Activated naive CD4-positive, alpha-beta T cell treated with anti-CD3 and anti-CD28 coated beads for 36 hours (primary cell): ENCODE measurements at regions not wholly inside any gene's neighbourhood (a gene's known extent, or its start where the extent isn't known, plus 50 kb on each side); places are given as distances from the start of the nearest gene placed in this dataset.

Experiments
- CTCF ChIA-PET: fragments of 350-600 bp; sonication (Branson Sonifier 250); formaldehyde crosslinking; loops from one replicate; lab custom pipeline; 2021; ENCODE audit warnings: antibody characterized with exemption; lab: Charles Lee
- DNase-seq: peaks from one replicate; pipeline ENCODE4 v3.0.0-alpha.2; 2020
- H3K27ac Mint-ChIP-seq: one replicate; pipeline ENCODE4 v1.8.0; 2021; ENCODE audit warnings: mild to moderate bottlenecking, mixed read lengths
- H3K27me3 Mint-ChIP-seq: one replicate; pipeline ENCODE4 v1.8.0; 2021; ENCODE audit warnings: low read depth, mixed read lengths
- H3K36me3 Mint-ChIP-seq: one replicate; pipeline ENCODE4 v1.8.0; 2021; ENCODE audit warnings: low read depth, mixed read lengths
- H3K4me1 Mint-ChIP-seq: one replicate; pipeline ENCODE4 v1.8.0; 2021; ENCODE audit warnings: low read depth, mixed read lengths
- H3K4me3 Mint-ChIP-seq: one replicate; pipeline ENCODE4 v1.8.0; 2021; ENCODE audit warnings: mild to moderate bottlenecking, moderate library complexity, mixed read lengths
- H3K9me3 Mint-ChIP-seq: one replicate; pipeline ENCODE4 v1.8.0; 2021; ENCODE audit warnings: mixed read lengths
- intact Hi-C: fragments of 100-400 bp; cut with micrococcal nuclease; formaldehyde crosslinking; loops from one replicate; pipeline ENCODE4 v1.15.1; 2023

- no peaks in the 10 kb centered on the region for H3K36me3 Mint-ChIP-seq
- DNase-seq, result no peak
- no peaks in the 10 kb centered on the region for H3K4me1 Mint-ChIP-seq
- intact Hi-C loops, result no loop called here
- H3K9me3 Mint-ChIP-seq, result peaks cover 7% of the 10 kb centered on the region
- H3K4me3 Mint-ChIP-seq, result no peak overlapping the region
- H3K27me3 Mint-ChIP-seq, result no peaks in the 10 kb centered on the region
- no peak overlapping the region for H3K27ac Mint-ChIP-seq
- CTCF ChIA-PET, result no interaction called here
Observed at GRCh38 chr13:105297839-105298238, 1237.6 kb downstream of the EFNB2 start.

DNA sequence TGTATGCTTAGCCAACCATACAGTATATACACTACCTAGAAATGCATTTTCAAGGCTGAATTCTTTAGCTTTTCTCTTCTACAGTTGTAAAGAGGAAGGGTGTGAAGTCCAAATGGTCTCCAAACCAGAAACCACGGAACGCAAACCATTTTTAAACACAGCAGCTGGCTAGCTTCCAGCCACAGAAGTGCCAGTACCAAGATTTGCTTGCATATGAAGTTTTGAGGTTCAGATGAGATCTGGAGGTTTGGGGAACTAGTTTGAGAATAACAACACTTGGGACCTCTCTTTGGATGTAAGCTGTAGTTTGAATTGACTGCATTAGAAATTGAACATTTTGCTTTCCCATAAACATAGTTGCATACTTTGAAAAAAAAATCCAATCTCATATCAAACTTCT is 1243.5 kb downstream of the EFNB2 start:
- Mint-ChIP-seq H3K27ac (no peak overlapping the region), H3K9me3 (peaks cover 7% of the 10 kb centered on the region), H3K4me3 (no peak overlapping the region), H3K4me1 (no peaks in the 10 kb centered on the region), H3K36me3 (no peaks in the 10 kb centered on the region), H3K27me3 (no peaks in the 10 kb centered on the region)
- DNase-seq, result no peak
- CTCF ChIA-PET, result no interaction called here
- intact Hi-C loops, result no loop called here

- no peaks in the 10 kb centered on the region for H3K4me1 Mint-ChIP-seq
- H3K9me3 Mint-ChIP-seq, result peaks cover 5% of the 10 kb centered on the region
- H3K4me3 Mint-ChIP-seq, result no peak overlapping the region
- CTCF ChIA-PET, result no interaction called here
- DNase-seq, result no peak
- H3K36me3 Mint-ChIP-seq, result no peaks in the 10 kb centered on the region
- H3K27me3 Mint-ChIP-seq, result no peaks in the 10 kb centered on the region
- intact Hi-C loops, result no loop called here
- H3K27ac Mint-ChIP-seq, result no peak overlapping the region
Observed at GRCh38 chr13:105290596-105290995, 1244.9 kb downstream of the EFNB2 start.

DNA sequence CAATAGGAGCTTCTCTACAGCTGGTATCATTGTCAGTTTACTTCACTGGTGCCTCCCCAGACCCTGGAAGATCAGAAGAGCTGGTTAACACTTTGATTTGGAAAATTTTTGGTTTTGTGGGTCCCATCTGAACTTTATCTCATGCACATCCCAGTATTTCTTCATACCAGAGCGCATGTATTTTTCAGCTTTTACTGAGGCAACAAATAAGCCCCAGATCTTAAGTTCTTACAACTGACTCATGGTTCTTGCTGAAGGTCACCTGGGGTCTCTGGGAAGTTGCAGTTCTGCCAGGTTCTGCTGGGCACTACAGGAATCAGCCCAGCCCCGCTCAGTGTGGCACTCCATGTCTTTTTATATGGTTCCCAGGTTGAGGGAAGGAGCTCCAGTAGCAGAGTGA is 1249.9 kb downstream of the EFNB2 start:
- Mint-ChIP-seq H3K27ac (no peak overlapping the region), H3K4me3 (no peak overlapping the region), H3K27me3 (no peaks in the 10 kb centered on the region), H3K4me1 (no peaks in the 10 kb centered on the region), H3K9me3 (no peaks in the 10 kb centered on the region), H3K36me3 (no peaks in the 10 kb centered on the region)
- DNase-seq, result no peak
- CTCF ChIA-PET, result interaction anchor here (0.6 kb wide), 1 partner anchor 199 kb away, joined by 3 read pairs; no protein-coding TSS in a partner anchor
- intact Hi-C loops, result no loop called here

DNA sequence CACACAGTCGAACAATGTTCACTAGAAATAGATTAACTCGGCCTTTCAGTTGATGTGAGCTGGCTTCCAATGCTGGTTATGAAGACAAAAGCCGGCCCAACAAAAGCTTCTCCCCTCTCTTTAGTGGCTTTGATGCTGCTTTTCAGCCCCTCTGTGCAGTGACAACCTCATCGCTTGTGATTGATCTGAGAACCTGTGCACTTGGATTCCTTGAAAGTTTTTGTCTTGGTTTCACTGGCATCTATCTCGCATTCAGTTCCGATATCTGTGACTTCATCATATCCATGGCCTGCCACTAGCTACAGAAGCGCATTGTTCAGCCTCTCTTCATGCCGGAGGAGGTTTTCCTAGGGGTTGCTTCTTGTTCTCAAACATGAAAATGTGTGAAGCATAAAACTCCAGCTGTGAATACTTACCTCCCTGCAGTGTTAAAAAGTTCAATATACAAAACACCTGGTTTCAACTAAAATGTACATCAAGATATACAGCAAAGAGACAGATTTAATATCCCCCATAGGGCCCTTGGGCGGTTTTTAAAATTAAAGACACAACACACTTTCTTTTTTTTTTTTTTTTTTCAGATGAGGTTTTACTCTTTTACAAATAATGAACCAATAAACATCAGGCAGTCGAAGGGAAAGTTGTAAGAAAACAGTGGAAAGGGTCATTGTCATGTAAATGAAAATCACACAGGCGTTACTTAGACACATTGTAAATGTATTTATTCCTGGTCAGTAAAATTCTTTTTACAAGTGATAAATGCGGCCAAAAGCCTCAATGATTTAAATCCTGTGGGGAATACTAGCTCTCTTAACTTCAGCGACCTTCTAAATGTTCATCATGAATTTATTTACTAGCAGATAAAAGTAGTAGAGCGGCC is 1252.8 kb downstream of the EFNB2 start:
- H3K36me3 Mint-ChIP-seq, result no peaks in the 10 kb centered on the region
- CTCF ChIA-PET, result no interaction called here
- no peak overlapping the region for H3K4me3 Mint-ChIP-seq
- intact Hi-C loops, result no loop called here
- H3K4me1 Mint-ChIP-seq, result no peaks in the 10 kb centered on the region
- H3K27ac Mint-ChIP-seq, result no peak overlapping the region
- no peaks in the 10 kb centered on the region for H3K27me3 Mint-ChIP-seq
- no peaks in the 10 kb centered on the region for H3K9me3 Mint-ChIP-seq
- no peak for DNase-seq

DNA sequence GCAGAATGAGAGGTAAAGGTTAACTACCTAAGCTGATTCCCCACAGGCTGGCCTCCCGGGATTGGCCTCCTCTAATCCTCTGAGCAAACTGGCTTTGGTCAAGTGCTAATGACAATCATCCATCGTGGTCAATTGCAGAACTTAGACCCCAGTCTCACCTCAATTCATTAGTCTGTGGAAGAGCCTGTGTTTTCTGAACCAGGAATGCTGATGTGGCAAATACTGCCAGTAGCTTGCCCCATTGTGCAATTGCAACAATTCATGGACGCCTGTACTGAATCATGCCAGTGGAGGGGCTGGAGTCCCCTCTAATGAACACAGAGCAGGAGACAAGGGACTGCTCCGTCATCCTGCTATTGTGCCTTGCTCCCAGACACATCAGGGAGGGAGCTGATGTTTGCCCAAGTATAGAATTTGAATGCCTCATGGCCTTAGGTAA is 1256.5 kb downstream of the EFNB2 start:
- no peak overlapping the region for H3K27ac Mint-ChIP-seq
- DNase-seq, result no peak
- CTCF ChIA-PET, result no interaction called here
- H3K36me3 Mint-ChIP-seq, result no peaks in the 10 kb centered on the region
- no peaks in the 10 kb centered on the region for H3K9me3 Mint-ChIP-seq
- peaks cover 2% of the 10 kb centered on the region for H3K27me3 Mint-ChIP-seq
- no peaks in the 10 kb centered on the region for H3K4me1 Mint-ChIP-seq
- no peak overlapping the region for H3K4me3 Mint-ChIP-seq
- intact Hi-C loops, result no loop called here

DNA sequence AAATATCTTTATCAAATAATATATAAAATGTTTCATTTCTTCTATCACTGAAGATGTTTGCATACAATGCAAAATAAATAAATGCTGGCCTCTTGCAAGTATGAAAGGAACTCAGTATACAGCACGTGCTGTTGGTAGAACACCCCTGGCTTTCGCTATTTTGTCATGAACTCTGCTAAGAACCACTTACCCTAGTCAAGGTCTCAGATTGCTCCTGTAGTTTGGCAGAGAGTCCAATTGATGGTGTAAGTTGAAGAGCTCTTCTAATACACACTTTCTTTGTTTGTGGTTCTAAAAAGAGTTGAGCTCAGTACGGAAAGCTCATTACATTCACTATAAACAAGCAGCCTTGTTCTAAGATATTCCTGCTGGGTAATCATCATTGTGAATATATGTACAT is 1258.9 kb downstream of the EFNB2 start:
- no peaks in the 10 kb centered on the region for H3K36me3 Mint-ChIP-seq
- no peaks in the 10 kb centered on the region for H3K4me1 Mint-ChIP-seq
- CTCF ChIA-PET, result interaction anchor here (0.5 kb wide), 1 partner anchor 21 kb away, joined by 3 read pairs; no protein-coding TSS in a partner anchor
- intact Hi-C loops, result no loop called here
- H3K9me3 Mint-ChIP-seq, result no peaks in the 10 kb centered on the region
- H3K4me3 Mint-ChIP-seq, result no peak overlapping the region
- H3K27ac Mint-ChIP-seq, result no peak overlapping the region
- DNase-seq, result no peak
- H3K27me3 Mint-ChIP-seq, result peaks cover 2% of the 10 kb centered on the region

DNA sequence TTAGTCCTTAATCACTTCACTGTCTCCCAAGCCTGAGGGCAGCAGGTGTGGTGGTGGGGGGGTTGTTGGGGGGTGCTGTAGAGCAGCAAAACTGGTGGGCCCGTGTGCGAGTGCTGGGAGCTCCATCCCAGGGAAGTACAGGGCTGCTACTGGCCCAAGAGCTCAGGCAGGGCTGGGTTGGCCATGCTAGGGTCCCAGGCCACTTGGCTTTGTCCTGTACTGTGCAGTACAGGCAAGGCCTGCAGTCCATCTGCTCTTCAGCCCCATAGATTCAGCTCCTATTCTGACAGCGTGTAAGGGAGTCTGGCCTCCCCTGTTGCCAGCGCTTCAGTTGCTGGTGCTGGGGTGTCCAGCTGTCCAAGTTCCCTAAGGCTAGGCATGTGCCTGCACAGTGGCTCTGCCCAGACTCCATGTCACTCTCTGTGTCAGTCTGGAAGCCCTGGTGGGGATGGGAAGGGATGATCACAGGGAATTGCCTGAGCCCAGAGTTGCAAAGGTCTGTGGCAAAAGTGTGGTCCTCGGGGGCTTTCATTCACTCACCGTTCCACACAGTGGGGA is 1261.7 kb downstream of the EFNB2 start:
- no peak overlapping the region for H3K27ac Mint-ChIP-seq
- no peak overlapping the region for H3K4me3 Mint-ChIP-seq
- H3K9me3 Mint-ChIP-seq, result no peaks in the 10 kb centered on the region
- CTCF ChIA-PET, result no interaction called here
- no peak for DNase-seq
- intact Hi-C loops, result no loop called here
- no peaks in the 10 kb centered on the region for H3K4me1 Mint-ChIP-seq
- H3K27me3 Mint-ChIP-seq, result peaks cover 2% of the 10 kb centered on the region
- H3K36me3 Mint-ChIP-seq, result no peaks in the 10 kb centered on the region

- DNase-seq, result no peak
- peaks cover 2% of the 10 kb centered on the region for H3K27me3 Mint-ChIP-seq
- CTCF ChIA-PET, result interaction anchor here (0.5 kb wide), 1 partner anchor 91 kb away, joined by 3 read pairs; no protein-coding TSS in a partner anchor
- intact Hi-C loops, result no loop called here
- no peaks in the 10 kb centered on the region for H3K9me3 Mint-ChIP-seq
- H3K4me3 Mint-ChIP-seq, result no peak overlapping the region
- H3K27ac Mint-ChIP-seq, result no peak overlapping the region
- H3K4me1 Mint-ChIP-seq, result no peaks in the 10 kb centered on the region
- no peaks in the 10 kb centered on the region for H3K36me3 Mint-ChIP-seq
Observed at GRCh38 chr13:105272660-105273631, 1262.5 kb downstream of the EFNB2 start.

- DNase-seq, result no peak
- Mint-ChIP-seq H3K4me1 (no peaks in the 10 kb centered on the region), H3K27ac (no peak overlapping the region), H3K9me3 (no peaks in the 10 kb centered on the region), H3K36me3 (no peaks in the 10 kb centered on the region), H3K27me3 (no peaks in the 10 kb centered on the region), H3K4me3 (no peak overlapping the region)
- CTCF ChIA-PET, result no interaction called here
- intact Hi-C loops, result no loop called here
Observed at GRCh38 chr13:105266615-105267014, 1268.8 kb downstream of the EFNB2 start.

- Mint-ChIP-seq H3K27ac (no peak overlapping the region), H3K4me3 (no peak overlapping the region), H3K36me3 (no peaks in the 10 kb centered on the region), H3K9me3 (no peaks in the 10 kb centered on the region), H3K4me1 (no peaks in the 10 kb centered on the region), H3K27me3 (no peaks in the 10 kb centered on the region)
- intact Hi-C loops, result no loop called here
- CTCF ChIA-PET, result interaction anchor here (0.6 kb wide), 1 partner anchor 379 kb away, joined by 4 read pairs; no protein-coding TSS in a partner anchor
- no peak for DNase-seq
Observed at GRCh38 chr13:105262579-105262978, 1272.9 kb downstream of the EFNB2 start.

DNA sequence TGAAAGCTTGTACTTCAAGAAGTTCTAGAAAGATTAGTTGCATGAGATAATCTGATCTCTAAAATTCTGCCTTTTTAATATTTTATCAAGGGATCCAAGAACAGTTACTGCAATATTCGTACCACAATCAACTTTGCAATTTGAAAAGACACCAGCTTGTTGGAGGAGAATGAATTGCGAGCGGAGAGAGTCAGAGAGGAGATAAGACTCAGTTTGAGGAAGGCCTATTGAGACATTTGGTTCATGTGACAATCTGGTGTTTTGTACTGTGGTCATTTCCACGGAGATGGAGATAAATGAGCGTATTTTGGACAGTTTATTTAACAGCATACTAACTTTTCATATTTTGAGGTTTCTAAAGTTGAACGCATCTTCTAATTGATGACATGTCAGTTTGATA is 1276.0 kb downstream of the EFNB2 start:
- Mint-ChIP-seq H3K27me3 (no peaks in the 10 kb centered on the region), H3K36me3 (no peaks in the 10 kb centered on the region), H3K4me3 (no peak overlapping the region), H3K27ac (no peak overlapping the region), H3K9me3 (no peaks in the 10 kb centered on the region), H3K4me1 (no peaks in the 10 kb centered on the region)
- intact Hi-C loops, result no loop called here
- CTCF ChIA-PET, result no interaction called here
- no peak for DNase-seq
